Thyroid gland (tissue), 4 donors: ENCODE measurements at regions not wholly inside any gene's neighbourhood (a gene's known extent, or its start where the extent isn't known, plus 50 kb on each side); places are given as distances from the start of the nearest gene placed in this dataset.

Source experiments
- DNase-seq, 2 donors: peaks; one replicate each; pipeline ENCODE4 v3.0.0-alpha.2; 2019
- H3K27ac ChIP-seq, 3 donors: fragments of 200-600 bp; sonication (generic); 1 replicate in 2 of 3; 2 replicates in 1 of 3; pipeline ENCODE4 v1.5.1; 2016 to 2019; ENCODE audit warnings: mild to moderate bottlenecking in 1 of 3, moderate library complexity in 1 of 3
- H3K27me3 ChIP-seq: fragments of 200-600 bp; sonication (generic); one replicate; pipeline ENCODE4 v1.5.1; 2019
- H3K36me3 ChIP-seq, 2 donors: fragments of 200-600 bp; sonication (generic); one replicate each; pipeline ENCODE4 v1.5.1; 2016 to 2019
- H3K4me1 ChIP-seq, 2 donors: fragments of 200-600 bp; sonication (generic); one replicate each; pipeline ENCODE4 v1.5.1; 2017 to 2019
- H3K4me3 ChIP-seq, 3 donors: fragments of 200-600 bp; sonication (generic); replicated peaks in 1 of 3; 1 replicate in 2 of 3; 2 replicates in 1 of 3; pipeline ENCODE4 v1.5.1; 2016; ENCODE audit warnings: mild to moderate bottlenecking in 1 of 3
- H3K9me3 ChIP-seq: fragments of 200-600 bp; sonication (generic); one replicate; pipeline ENCODE4 v1.5.1; 2017
- POLR2A ChIP-seq, 2 donors: fragments of 450-650 bp; IDR thresholded peaks; one replicate each; pipeline ENCODE4 v1.6.1; 2017; ENCODE audit warnings: antibody characterized with exemption in 2 of 2, mild to moderate bottlenecking in 2 of 2, moderate library complexity in 1 of 2
- WGBS, 2 donors: methylation state at CpG; one replicate each; pipeline ENCODE4 v1.1.5; 2017; 5-methylcytosine and 5-hydroxymethylcytosine counted together
- intact Hi-C: fragments of 100-400 bp; cut with DNase I; formaldehyde crosslinking; loops from one replicate; pipeline ENCODE4 v1.15.1; 2023
- TF ChIP-seq, protein P1 (sequence below), 6 experiments: fragments of 200-600 bp in 3 of 6; fragments of 450-650 bp in 3 of 6; sonication (generic) in 3 of 6; IDR thresholded peaks; one replicate each; pipeline ENCODE4 v1.5.1; 2016 to 2019; ENCODE audit warnings: antibody characterized with exemption in 6 of 6, mild to moderate bottlenecking in 2 of 6, inconsistent platforms in 1 of 6, moderate library complexity in 1 of 6

DNA sequence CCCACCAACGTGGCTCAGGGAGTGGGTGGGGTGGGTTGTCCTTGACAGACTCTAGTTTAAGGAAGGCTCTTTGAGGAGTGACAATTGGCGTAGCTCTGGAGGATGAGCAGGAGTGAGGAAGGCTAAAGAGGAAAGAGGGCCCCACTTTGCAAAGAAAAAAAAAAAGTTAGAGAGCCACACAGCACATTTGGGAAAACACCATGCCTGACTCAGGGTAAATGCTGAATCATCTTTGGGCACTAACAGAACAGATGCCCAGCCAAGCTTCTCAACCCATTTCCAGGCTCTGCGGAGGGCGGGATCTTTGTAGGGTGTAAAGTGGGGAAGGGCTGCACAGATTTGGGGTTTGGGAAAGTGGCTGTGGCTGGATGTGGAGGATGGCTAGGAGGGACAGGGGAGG lies 179.1 kb upstream of the RGMA start:
- Histone ChIP-seq H3K4me3 (no peak overlapping the region), H3K27ac (no peak overlapping the region), H3K4me1 (no peaks in the 10 kb centered on the region), H3K36me3 (no peaks in the 10 kb centered on the region), H3K9me3 (no peaks in the 10 kb centered on the region), H3K27me3 (no peaks in the 10 kb centered on the region)
- TF ChIP-seq, protein P1, sequence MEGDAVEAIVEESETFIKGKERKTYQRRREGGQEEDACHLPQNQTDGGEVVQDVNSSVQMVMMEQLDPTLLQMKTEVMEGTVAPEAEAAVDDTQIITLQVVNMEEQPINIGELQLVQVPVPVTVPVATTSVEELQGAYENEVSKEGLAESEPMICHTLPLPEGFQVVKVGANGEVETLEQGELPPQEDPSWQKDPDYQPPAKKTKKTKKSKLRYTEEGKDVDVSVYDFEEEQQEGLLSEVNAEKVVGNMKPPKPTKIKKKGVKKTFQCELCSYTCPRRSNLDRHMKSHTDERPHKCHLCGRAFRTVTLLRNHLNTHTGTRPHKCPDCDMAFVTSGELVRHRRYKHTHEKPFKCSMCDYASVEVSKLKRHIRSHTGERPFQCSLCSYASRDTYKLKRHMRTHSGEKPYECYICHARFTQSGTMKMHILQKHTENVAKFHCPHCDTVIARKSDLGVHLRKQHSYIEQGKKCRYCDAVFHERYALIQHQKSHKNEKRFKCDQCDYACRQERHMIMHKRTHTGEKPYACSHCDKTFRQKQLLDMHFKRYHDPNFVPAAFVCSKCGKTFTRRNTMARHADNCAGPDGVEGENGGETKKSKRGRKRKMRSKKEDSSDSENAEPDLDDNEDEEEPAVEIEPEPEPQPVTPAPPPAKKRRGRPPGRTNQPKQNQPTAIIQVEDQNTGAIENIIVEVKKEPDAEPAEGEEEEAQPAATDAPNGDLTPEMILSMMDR (IDR thresholded peaks at IDR 0.05), result no peak
- TF ChIP-seq POLR2A (IDR thresholded peaks at IDR 0.05), result no peak
- intact Hi-C loops, result no loop called here
- DNase-seq, result no peak
- 90 to 93% methylated on average over 4 of the region's 4 CpGs for WGBS, 2 donors

DNA sequence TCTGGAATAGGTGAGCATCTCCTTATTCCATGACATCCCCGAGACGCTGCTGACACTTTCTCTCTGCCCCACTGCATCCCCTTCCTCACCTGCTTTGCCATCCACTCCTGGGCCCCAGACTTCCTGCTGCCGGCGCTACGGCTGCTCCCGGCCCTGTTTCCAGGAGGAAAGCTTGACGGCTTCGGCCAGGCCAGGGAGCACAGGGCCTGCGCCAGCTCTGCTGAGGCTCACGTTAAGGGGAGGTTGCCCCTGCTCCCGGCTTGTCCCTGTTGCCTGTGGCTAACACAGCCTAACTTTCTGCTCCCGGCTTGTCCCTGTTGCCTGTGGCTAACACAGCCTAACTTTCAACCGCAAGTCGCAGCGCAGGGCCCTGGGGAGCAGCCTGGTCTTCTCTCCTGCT lies 177.3 kb upstream of the RGMA start:
- intact Hi-C loops, result no loop called here
- no peak for TF ChIP-seq POLR2A (IDR thresholded peaks at IDR 0.05)
- TF ChIP-seq, protein P1 (IDR thresholded peaks at IDR 0.05), result no peak
- WGBS, 2 donors, result 83 to 88% methylated on average over 11 to 14 of the region's 15 CpGs
- no peaks in the 10 kb centered on the region for H3K4me1 ChIP-seq
- H3K27me3 ChIP-seq, result no peaks in the 10 kb centered on the region
- H3K9me3 ChIP-seq, result no peaks in the 10 kb centered on the region
- no peak overlapping the region for H3K4me3 ChIP-seq
- H3K27ac ChIP-seq, result no peak overlapping the region
- no peak for DNase-seq
- H3K36me3 ChIP-seq, result no peaks in the 10 kb centered on the region

DNA sequence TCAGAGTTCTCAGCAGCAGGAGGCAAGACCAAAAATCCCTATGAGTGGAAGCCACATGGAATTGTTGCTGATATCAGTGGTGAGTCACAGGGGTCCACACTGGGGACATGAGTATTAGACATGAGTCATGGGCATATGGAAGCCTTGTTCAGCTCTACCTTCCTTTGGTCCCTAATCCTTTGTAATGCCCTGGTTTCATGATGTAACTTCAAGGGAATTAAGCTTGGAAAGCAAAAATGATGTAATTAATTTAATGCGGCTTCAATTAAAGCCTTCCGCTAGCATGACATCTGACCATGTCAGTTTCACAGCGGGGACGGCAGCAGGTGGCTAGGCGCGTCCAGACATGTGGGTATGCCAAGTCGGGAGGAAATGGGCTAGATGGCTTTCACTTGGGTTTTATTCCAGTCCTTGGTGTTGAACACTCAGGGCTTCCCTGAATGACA lies 176.1 kb upstream of the RGMA start:
- no peak for DNase-seq
- no peaks in the 10 kb centered on the region for H3K27me3 ChIP-seq
- H3K4me1 ChIP-seq, result no peaks in the 10 kb centered on the region
- H3K4me3 ChIP-seq, result no peak overlapping the region
- no peaks in the 10 kb centered on the region for H3K9me3 ChIP-seq
- intact Hi-C loops, result no loop called here
- no peak overlapping the region for H3K27ac ChIP-seq
- no peaks in the 10 kb centered on the region for H3K36me3 ChIP-seq
- 90 to 94% methylated on average over 7 of the region's 7 CpGs for WGBS, 2 donors
- no peak for TF ChIP-seq POLR2A (IDR thresholded peaks at IDR 0.05)
- TF ChIP-seq, protein P1 (IDR thresholded peaks at IDR 0.05), result no peak

DNA sequence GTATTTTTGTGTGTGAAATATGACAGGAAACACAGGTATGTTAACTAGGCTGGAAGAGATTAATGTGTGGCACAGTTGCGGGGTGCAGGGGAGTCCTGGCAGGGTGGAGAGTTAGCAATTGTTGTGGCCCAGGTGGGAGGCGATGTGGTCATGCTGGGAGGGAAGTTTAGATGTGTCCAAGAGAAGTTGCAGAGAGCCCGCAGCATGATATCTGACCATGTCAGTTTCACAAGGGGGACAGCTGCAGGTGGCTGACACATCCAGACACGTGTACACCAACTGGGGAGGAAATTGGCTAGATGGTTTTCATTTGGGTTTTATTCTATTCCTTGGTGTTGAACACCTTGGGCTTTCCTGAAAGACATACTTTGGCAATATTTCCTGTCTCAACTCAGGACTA lies 172.8 kb upstream of the RGMA start:
- 77 to 90% methylated on average over 4 of the region's 4 CpGs for WGBS, 2 donors
- H3K9me3 ChIP-seq, result no peaks in the 10 kb centered on the region
- no peak for DNase-seq
- no peaks in the 10 kb centered on the region for H3K4me1 ChIP-seq
- no peaks in the 10 kb centered on the region for H3K36me3 ChIP-seq
- TF ChIP-seq, protein P1 (IDR thresholded peaks at IDR 0.05), result no peak
- no peak for TF ChIP-seq POLR2A (IDR thresholded peaks at IDR 0.05)
- no peak overlapping the region for H3K4me3 ChIP-seq
- H3K27me3 ChIP-seq, result no peaks in the 10 kb centered on the region
- H3K27ac ChIP-seq, result no peak overlapping the region
- intact Hi-C loops, result no loop called here

DNA sequence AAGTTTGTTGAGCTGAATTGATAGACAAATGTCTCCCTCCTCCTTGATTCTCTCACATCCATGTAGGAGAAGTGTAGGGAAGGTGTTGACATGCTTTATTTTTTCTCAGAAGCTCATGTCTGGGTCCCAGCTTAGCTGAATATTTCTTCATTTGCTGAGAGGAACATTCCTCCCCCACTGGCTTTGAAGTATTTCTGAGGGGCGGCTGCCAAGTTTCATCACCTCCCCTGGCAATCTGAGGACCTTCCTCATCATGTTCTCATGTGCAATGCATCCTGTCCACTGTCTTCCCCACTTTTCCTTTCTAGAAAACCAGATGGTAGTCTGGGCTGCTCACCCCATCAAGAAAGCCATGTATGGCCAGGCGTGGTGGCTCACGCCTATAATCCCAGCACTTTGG lies 168.9 kb upstream of the RGMA start:
- H3K36me3 ChIP-seq, result no peaks in the 10 kb centered on the region
- no peaks in the 10 kb centered on the region for H3K27me3 ChIP-seq
- TF ChIP-seq, protein P1 (IDR thresholded peaks at IDR 0.05), result no peak
- TF ChIP-seq POLR2A (IDR thresholded peaks at IDR 0.05), result no peak
- WGBS, 2 donors, result 90 to 96% methylated on average over 3 of the region's 3 CpGs
- no peak overlapping the region for H3K4me3 ChIP-seq
- H3K4me1 ChIP-seq, result no peaks in the 10 kb centered on the region
- H3K9me3 ChIP-seq, result no peaks in the 10 kb centered on the region
- H3K27ac ChIP-seq, result no peak overlapping the region
- intact Hi-C loops, result no loop called here
- no peak for DNase-seq
